NCI-H2107 treated with DMSO at 0.1 percent for 48 hours (cell line): ENCODE measurements at regions not wholly inside any gene's neighbourhood (a gene's known extent, or its start where the extent isn't known, plus 50 kb on each side); places are given as distances from the start of the nearest gene placed in this dataset.

ENCODE experiments used
- DNase-seq: peaks from one replicate; lab custom pipeline; 2025; ENCODE audit not compliant: unreplicated experiment; lab: John Stamatoyannopoulos, UW

DNA sequence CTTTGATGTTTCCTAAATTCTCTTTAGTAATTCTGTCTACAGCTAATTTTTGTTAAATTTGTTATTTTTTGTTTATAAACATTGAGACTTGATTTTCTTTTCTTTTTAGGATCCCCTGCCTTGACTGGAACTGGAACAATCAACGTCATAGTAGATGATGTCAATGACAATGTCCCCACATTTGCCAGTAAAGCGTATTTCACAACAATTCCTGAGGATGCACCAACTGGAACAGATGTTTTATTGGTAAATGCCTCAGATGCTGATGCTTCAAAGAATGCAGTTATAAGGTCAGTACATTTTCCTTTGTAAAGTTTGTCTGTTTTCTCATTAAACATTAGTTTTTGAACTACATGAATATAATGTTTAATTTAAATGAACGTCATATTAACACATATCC is 119.4 kb downstream of the FAT4 start:
- DNase-seq: no peak

DNA sequence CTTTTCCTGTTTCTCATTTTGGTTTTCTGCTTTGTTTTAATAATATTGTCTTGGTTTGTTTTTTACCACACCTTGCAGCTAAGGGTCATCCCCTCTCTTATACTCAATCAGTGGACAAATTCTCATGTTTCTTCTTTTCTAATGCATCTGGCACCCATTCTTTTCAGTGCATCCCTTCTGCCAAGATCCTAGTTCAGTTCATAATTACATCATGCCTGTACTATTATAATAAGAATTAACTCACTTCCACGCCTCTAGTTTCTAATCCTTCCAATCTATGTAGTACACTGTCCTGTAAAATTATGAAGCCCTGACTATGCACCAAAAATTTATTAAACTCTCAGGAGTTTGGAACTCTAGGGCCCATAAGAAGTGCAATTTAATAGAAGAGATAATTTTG is 126.1 kb downstream of the FAT4 start:
- no peak for DNase-seq

DNA sequence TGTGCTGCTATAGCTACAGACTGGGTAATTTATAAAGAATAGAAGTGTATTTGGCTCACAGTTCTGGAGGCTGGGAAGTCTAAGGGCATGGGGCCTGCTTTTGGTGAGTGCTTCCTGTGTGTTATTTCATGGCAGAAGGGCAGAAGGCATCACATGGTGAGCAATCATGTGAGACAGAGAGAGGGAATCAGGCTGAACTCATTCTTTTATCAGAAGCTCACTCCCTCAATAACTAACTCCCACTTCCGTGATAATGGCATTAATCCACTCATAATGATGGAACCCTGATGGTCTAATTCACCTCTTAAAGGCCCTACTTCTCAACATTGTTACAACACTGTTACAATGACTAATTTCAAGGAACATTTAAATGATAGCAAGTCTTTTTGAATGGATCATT is 129.4 kb downstream of the FAT4 start:
- DNase-seq: no peak

DNA sequence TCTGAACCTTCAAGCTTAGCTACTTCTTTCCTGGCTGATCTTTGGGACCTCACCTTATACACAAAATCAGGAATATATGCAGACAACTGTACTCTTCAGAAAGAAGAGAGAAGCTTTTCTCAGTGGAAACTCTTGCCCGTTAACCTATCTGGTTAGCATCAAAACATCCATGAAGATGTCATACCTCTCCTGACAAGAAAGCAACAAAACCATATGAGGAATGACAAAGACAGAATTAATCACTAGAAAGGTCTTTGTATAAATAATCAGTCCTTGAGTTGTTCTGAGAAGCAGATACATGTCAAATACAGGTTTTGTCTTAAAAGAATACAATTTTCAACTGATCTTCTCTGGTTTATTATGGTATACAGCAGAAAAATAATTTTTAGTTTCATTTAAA is 130.8 kb downstream of the FAT4 start:
- DNase-seq: no peak

DNA sequence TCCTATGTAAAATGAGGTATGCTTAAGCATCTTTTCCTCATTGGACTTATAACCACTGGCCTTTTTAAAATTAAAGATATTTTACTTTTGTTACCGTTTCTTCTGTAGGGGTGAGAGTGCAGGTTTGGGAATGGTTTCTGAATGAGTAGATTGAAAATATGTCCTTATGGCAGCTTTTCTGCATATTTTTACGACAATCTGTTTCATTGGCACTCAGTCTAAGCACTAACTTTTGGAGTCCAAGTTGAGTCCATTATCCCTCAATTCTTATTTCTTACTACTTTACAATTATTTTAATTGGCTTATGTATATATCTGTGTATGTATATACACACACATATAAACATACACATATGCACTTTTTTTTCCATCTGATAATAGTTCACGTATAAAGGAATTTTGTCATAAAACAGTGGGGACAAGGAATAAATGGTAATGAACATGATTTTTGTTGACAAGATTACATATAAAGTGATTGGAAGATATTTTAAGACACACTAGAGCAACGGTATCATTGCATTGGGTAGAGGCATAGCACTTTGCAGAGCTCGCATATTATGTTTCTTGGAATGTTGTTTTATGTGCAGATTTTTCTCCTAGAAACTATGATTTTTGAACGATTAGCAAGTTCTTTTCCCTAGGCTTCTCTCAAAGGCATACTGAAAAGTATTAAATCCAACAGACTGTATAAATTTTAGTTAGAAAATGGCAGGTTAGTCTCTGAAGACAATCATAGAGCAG is 133.0 kb downstream of the FAT4 start:
- no peak for DNase-seq

DNA sequence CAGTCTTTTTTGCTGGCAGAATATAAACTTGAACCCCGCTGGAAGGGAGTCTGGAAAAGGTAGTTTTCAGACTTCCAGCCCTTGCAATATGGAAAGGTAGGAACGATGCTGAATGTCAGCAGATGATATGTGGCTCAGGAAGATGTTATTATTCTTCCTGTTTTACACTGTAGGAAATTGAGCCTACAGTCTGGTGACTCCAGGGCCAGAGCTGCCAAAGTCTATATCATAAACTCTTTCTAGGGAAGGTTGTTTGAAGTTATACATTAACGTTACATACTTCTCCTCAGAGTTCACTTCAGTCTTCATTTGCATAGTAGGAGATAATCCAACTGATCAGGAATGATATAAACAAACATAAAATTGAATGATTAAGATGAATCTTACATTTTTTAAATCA is 141.3 kb downstream of the FAT4 start:
- no peak for DNase-seq

- no peak for DNase-seq
Observed at GRCh38 chr4:125459531-125459930, 144.8 kb downstream of the FAT4 start.

GRCh38 chr4:125461676-125462363 is 147.1 kb downstream of the FAT4 start:
- DNase-seq: no peak

- no peak for DNase-seq
Observed at GRCh38 chr4:125464146-125464545, 149.4 kb downstream of the FAT4 start.

DNA sequence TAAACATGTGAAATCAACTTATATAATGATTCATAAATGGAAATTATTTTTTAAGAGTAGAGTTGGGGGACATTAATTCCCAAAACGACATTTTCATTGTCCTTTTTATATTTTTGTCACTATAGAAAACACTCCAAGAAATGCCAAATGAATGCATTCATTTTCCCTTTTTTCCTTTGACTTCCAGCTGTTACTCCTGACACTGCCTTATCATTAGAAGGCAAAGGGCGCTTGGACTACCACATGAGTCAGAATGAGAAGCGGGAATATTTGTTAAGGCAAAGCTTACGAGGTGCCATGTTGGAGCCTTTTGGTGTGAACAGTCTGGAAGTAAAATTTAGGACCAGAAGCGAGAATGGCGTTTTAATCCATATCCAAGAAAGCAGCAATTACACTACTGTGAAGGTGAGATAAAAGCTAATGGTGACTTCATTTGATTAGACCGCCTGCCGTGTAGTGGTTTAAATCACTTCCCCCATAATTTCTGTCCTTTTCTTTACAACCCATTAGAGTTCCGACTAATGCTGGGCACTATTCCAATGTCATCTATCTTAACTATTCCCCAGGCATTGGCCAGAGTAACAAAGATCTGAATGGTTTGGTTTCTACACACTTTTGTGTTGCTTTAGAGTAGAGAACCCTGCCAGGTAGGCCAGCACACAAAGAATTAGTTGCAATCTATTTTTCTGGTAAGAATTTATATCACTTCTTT is 166.7 kb downstream of the FAT4 start:
- no peak for DNase-seq

DNA sequence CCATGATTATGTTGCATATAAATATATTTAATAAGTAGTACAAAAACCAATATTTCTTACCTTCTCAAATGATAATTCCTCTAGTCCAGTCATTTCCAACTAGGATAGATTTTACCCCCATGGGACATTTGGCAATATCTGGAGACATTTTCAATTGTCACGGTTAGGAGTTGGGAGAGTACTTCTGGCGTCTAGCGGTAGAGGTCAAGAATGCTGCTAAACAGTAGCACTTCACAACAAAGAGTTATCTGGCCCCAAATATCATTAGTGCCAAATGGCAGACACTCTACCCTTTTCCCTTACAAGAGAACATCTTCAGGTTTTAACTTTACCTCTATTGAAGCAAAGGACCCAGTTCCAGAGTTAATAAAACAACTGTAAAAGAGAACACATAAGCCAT is 168.1 kb downstream of the FAT4 start:
- no peak for DNase-seq

- no peak for DNase-seq
Observed at GRCh38 chr4:125483278-125483677, 168.5 kb downstream of the FAT4 start.

DNA sequence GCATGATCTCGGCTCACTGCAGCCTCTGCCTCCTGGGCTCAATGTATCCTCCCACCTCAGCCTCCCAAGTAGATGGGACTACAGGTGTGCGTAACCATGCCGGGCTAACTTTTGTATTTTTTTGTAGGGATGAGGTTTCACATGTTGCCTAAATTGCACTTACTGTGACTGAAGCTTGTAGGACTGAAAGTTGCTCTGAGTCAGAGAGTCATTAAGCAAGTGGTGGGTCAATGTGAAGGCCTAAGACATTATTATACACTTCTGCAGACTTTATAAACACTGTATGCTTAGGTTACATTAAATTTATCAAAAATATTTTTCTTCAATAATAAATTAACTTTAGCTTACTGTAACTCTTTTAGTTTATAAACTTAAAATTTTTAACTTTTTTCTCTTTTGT is 170.2 kb downstream of the FAT4 start:
- no peak for DNase-seq

DNA sequence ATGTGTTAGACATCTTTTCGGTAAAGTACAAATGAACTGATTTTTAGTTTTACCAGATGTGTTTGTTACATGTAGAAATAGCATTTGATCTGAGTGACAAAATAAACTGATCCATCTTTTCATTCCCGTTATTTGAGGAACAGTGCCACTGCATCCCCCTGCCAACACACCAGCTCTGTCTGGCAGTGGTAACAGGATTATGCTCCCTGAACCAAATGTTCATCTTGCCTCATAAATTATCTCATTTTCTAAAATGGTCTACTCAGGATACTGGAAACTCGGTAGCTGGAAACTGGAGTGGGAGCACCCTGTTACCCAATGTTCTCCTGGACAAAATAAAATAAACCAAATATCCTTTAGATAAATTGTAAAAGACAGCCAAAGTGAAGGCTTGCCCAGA is 171.6 kb downstream of the FAT4 start:
- no peak for DNase-seq

DNA sequence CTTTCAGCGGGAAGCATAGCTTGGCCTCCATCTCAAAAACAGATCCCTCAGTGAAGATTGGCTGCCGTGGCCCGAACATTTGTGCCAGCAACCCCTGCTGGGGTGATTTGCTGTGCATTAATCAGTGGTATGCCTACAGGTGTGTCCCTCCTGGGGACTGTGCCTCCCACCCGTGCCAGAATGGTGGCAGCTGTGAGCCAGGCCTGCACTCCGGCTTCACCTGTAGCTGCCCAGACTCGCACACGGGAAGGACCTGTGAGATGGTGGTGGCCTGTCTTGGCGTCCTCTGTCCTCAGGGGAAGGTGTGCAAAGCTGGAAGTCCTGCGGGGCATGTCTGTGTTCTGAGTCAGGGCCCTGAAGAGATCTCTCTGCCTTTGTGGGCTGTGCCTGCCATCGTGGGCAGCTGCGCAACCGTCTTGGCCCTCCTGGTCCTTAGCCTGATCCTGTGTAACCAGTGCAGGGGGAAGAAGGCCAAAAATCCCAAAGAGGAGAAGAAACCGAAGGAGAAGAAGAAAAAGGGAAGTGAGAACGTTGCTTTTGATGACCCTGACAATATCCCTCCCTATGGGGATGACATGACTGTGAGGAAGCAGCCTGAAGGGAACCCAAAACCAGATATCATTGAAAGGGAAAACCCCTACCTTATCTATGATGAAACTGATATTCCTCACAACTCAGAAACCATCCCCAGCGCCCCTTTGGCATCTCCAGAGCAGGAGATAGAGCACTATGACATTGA is 175.4 kb downstream of the FAT4 start:
- DNase-seq: no peak

GRCh38 chr4:125492957-125493356 is 178.2 kb downstream of the FAT4 start:
- DNase-seq: no peak

GRCh38 chr4:125497861-125498260 is 183.1 kb downstream of the FAT4 start:
- DNase-seq: no peak

GRCh38 chr4:125498981-125499380 is 184.2 kb downstream of the FAT4 start:
- DNase-seq: no peak

DNA sequence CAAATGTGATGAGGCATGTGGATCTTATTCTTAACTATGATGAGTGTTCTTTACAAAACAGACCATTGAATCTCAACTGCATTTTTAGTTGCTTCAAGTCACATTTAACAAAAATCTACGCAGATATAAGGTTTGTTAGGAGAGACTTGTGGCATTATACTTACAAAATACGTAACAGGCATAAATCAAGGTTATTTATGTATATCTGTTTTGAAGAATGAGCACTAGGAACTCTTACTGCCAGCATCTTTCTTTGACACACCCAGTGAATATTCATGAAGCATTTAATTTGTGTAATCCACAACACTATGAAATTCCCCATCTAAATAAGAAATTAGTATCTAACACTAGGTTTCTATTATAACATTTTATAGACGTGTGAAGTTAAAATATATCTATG is 186.3 kb downstream of the FAT4 start:
- no peak for DNase-seq

DNA sequence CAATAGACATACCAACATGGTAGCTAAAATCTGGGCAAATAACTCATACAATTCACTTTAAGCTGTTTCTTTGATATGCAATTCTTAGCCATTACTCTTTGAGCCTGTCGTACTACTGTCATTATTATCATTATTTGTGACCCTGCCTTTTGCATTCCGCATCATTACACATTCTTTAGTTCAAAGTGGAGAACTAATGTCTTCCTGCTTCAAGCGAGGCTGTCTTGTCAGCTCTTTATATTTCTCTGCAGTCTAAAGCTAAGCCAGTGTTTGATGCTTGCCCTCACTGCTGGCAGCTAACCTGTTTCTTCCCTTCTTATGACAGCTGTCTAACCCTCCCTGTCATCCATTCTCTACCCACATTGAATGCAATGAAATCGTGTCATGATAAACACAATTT is 186.8 kb downstream of the FAT4 start:
- DNase-seq: no peak

DNA sequence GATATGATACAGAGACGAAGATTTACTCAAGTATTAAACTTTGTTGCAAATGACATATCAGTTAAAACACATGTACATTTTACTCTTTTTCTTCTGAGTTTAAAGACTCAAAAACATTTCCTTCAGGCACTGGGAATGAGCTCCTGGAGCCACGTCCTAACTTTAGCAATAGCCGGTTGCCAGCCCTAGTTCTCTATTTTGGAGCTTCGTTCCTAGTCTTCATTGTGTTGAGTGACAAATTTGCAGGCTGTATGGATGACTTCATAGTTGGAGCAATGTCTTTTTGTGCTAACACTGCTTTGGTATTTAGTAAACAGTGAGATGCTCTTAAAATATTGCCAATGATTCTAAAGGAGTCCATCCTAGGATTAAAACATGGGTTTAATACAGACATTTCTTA is 190.9 kb downstream of the FAT4 start:
- DNase-seq: no peak

GRCh38 chr4:125507141-125507540 is 192.4 kb downstream of the FAT4 start:
- no peak for DNase-seq
